H1 (cell line): ENCODE measurements at regions not wholly inside any gene's neighbourhood (a gene's known extent, or its start where the extent isn't known, plus 50 kb on each side); places are given as distances from the start of the nearest gene placed in this dataset.

ENCODE experiments used
- BRCA1 ChIP-seq: IDR thresholded peaks from 2 replicates; pipeline ENCODE4 v1.6.1; 2012; ENCODE audit warnings: low read depth, low read length, improper control_type of control experiment
- EGR1 ChIP-seq: IDR thresholded peaks from 2 replicates; pipeline ENCODE4 v1.6.1; 2011; ENCODE audit warnings: low read depth, low read length, borderline replicate concordance
- EP300 ChIP-seq, 2 experiments: IDR thresholded peaks; 1 replicate in 1 of 2; 2 replicates in 1 of 2; pipeline ENCODE4 v1.6.1; 2011 to 2012; ENCODE audit warnings: low read depth in 2 of 2, low read length in 2 of 2, mild to moderate bottlenecking in 2 of 2, borderline replicate concordance in 1 of 2, inconsistent platforms in 1 of 2, moderate library complexity in 1 of 2
- EZH2 ChIP-seq: fragments of 200-600 bp; sonication (generic); IDR thresholded peaks from 2 replicates; pipeline ENCODE4 v1.7.1; 2012; ENCODE audit warnings: low read depth, mild to moderate bottlenecking, moderate library complexity, low read length, inconsistent platforms; ENCODE audit not compliant: severe bottlenecking
- GABPA ChIP-seq: IDR thresholded peaks from 2 replicates; pipeline ENCODE4 v1.6.1; 2011; ENCODE audit warnings: mild to moderate bottlenecking, low read length, moderate library complexity, borderline replicate concordance; ENCODE audit not compliant: insufficient read depth
- JUND ChIP-seq: IDR thresholded peaks from 2 replicates; pipeline ENCODE4 v1.6.1; 2011; ENCODE audit warnings: mild to moderate bottlenecking, improper control_type of control experiment, low read length
- RFX5 ChIP-seq: IDR thresholded peaks from 2 replicates; pipeline ENCODE4 v1.6.1; 2011; ENCODE audit warnings: low read depth, low read length, improper control_type of control experiment, borderline replicate concordance
- TF ChIP-seq, protein P1 (sequence below): fragments of 300-600 bp; sonication (generic); IDR thresholded peaks from 2 replicates; pipeline ENCODE4 v1.7.1; 2012; ENCODE audit warnings: low read length, moderate library complexity, mild to moderate bottlenecking, inconsistent platforms; ENCODE audit not compliant: insufficient replicate concordance
- TF ChIP-seq, protein P2 (sequence below): IDR thresholded peaks from 2 replicates; pipeline ENCODE4 v1.6.1; 2011; ENCODE audit warnings: low read length, improper control_type of control experiment

DNA sequence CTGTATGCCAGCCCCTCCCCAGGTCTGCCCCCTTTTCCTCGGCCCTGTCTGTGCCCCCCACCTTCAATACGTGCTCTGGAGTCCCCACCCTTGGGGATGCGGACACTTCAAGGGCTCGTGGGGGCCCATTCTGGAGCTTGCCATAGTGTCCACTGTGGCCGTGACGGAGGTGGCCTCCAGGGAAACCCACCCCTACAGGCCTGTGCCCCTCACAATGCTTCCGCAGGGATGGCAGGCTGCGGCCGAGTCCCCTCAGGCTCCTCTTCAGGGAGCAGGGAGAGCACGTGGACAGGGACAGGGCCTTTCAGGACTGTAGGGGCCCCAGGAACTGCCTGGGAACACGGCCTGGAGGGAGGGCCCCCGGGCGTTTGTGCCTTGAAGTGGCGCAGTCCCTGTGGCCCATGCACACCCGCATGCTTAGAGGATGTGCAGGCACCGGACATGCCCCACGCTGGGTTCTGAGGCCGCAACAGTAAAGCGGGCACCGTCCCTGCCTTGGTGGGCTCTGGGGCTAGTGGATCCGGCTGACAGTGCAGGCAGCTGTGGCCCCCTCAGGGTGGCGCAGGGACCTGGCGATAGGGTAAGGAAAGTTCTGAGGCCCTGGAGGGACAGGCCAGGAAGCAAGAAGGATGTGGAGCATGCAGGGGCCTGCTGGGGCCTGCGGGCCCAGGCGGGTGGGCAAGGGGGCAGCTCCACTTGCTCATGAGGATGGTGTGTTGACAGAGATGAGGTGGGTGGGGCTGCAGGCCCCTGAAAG, 209.0 kb upstream of the RTL1 start (continued):
- TF ChIP-seq, protein P1, sequence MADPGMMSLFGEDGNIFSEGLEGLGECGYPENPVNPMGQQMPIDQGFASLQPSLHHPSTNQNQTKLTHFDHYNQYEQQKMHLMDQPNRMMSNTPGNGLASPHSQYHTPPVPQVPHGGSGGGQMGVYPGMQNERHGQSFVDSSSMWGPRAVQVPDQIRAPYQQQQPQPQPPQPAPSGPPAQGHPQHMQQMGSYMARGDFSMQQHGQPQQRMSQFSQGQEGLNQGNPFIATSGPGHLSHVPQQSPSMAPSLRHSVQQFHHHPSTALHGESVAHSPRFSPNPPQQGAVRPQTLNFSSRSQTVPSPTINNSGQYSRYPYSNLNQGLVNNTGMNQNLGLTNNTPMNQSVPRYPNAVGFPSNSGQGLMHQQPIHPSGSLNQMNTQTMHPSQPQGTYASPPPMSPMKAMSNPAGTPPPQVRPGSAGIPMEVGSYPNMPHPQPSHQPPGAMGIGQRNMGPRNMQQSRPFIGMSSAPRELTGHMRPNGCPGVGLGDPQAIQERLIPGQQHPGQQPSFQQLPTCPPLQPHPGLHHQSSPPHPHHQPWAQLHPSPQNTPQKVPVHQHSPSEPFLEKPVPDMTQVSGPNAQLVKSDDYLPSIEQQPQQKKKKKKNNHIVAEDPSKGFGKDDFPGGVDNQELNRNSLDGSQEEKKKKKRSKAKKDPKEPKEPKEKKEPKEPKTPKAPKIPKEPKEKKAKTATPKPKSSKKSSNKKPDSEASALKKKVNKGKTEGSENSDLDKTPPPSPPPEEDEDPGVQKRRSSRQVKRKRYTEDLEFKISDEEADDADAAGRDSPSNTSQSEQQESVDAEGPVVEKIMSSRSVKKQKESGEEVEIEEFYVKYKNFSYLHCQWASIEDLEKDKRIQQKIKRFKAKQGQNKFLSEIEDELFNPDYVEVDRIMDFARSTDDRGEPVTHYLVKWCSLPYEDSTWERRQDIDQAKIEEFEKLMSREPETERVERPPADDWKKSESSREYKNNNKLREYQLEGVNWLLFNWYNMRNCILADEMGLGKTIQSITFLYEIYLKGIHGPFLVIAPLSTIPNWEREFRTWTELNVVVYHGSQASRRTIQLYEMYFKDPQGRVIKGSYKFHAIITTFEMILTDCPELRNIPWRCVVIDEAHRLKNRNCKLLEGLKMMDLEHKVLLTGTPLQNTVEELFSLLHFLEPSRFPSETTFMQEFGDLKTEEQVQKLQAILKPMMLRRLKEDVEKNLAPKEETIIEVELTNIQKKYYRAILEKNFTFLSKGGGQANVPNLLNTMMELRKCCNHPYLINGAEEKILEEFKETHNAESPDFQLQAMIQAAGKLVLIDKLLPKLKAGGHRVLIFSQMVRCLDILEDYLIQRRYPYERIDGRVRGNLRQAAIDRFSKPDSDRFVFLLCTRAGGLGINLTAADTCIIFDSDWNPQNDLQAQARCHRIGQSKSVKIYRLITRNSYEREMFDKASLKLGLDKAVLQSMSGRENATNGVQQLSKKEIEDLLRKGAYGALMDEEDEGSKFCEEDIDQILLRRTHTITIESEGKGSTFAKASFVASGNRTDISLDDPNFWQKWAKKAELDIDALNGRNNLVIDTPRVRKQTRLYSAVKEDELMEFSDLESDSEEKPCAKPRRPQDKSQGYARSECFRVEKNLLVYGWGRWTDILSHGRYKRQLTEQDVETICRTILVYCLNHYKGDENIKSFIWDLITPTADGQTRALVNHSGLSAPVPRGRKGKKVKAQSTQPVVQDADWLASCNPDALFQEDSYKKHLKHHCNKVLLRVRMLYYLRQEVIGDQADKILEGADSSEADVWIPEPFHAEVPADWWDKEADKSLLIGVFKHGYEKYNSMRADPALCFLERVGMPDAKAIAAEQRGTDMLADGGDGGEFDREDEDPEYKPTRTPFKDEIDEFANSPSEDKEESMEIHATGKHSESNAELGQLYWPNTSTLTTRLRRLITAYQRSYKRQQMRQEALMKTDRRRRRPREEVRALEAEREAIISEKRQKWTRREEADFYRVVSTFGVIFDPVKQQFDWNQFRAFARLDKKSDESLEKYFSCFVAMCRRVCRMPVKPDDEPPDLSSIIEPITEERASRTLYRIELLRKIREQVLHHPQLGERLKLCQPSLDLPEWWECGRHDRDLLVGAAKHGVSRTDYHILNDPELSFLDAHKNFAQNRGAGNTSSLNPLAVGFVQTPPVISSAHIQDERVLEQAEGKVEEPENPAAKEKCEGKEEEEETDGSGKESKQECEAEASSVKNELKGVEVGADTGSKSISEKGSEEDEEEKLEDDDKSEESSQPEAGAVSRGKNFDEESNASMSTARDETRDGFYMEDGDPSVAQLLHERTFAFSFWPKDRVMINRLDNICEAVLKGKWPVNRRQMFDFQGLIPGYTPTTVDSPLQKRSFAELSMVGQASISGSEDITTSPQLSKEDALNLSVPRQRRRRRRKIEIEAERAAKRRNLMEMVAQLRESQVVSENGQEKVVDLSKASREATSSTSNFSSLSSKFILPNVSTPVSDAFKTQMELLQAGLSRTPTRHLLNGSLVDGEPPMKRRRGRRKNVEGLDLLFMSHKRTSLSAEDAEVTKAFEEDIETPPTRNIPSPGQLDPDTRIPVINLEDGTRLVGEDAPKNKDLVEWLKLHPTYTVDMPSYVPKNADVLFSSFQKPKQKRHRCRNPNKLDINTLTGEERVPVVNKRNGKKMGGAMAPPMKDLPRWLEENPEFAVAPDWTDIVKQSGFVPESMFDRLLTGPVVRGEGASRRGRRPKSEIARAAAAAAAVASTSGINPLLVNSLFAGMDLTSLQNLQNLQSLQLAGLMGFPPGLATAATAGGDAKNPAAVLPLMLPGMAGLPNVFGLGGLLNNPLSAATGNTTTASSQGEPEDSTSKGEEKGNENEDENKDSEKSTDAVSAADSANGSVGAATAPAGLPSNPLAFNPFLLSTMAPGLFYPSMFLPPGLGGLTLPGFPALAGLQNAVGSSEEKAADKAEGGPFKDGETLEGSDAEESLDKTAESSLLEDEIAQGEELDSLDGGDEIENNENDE: no peak
- TF ChIP-seq EP300 (IDR thresholded peaks at IDR 0.05; ENCODE audit: borderline replicate concordance in 1 of 2, low read depth in 2 of 2, low read length in 2 of 2): no peak
- TF ChIP-seq JUND: no peak
- no peak for TF ChIP-seq EGR1
- TF ChIP-seq GABPA: no peak
- TF ChIP-seq, protein P2, sequence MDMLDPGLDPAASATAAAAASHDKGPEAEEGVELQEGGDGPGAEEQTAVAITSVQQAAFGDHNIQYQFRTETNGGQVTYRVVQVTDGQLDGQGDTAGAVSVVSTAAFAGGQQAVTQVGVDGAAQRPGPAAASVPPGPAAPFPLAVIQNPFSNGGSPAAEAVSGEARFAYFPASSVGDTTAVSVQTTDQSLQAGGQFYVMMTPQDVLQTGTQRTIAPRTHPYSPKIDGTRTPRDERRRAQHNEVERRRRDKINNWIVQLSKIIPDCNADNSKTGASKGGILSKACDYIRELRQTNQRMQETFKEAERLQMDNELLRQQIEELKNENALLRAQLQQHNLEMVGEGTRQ: no peak
- TF ChIP-seq EZH2: no peak
- no peak for TF ChIP-seq BRCA1
- no peak for TF ChIP-seq RFX5
